H1 (cell line): ENCODE measurements at regions not wholly inside any gene's neighbourhood (a gene's known extent, or its start where the extent isn't known, plus 50 kb on each side); places are given as distances from the start of the nearest gene placed in this dataset.

ENCODE experiments used
- CTCF ChIA-PET: fragments of 300-600 bp; sonication (Branson Sonifier 250); formaldehyde crosslinking; loops from one replicate; lab custom pipeline; 2021; ENCODE audit not compliant: partially characterized antibody; lab: Charles Lee
- POLR2A ChIA-PET: fragments of 300-600 bp; sonication (Branson Sonifier 250); formaldehyde crosslinking; loops from one replicate; lab custom pipeline; 2021; ENCODE audit warnings: inconsistent platforms; ENCODE audit not compliant: partially characterized antibody; lab: Charles Lee
- DNase-seq, 2 experiments: peaks; one replicate each; pipeline versions ENCODE4 v3.0.0 to v3.0.0-alpha.2; 2010 to 2022; ENCODE audit warnings: low spot score in 2 of 2, low read depth in 1 of 2, mixed read lengths in 1 of 2
- FAIRE-seq: peaks from 2 replicates; lab custom pipeline; 2011; peaks lifted over from hg19 to GRCh38; lab: Jason Lieb, UNC
- H2AFZ ChIP-seq: 2 replicates; pipeline ENCODE4 v1.8.1; 2012; ENCODE audit warnings: low read length, inconsistent platforms
- H2AK5ac ChIP-seq: 2 replicates; pipeline ENCODE4 v1.6.1; 2013; ENCODE audit warnings: low read depth, low read length
- H2BK120ac ChIP-seq: replicated peaks from 2 replicates; pipeline ENCODE3; 2013; ENCODE audit warnings: low read depth, low read length, inconsistent platforms
- H2BK12ac ChIP-seq: 2 replicates; pipeline ENCODE4 v1.6.1; 2013; ENCODE audit warnings: low read depth, low read length
- H2BK15ac ChIP-seq: 2 replicates; pipeline ENCODE4 v1.6.1; 2013; ENCODE audit warnings: low read length
- H2BK20ac ChIP-seq: 2 replicates; pipeline ENCODE4 v1.6.1; 2013; ENCODE audit warnings: low read length
- H2BK5ac ChIP-seq: 2 replicates; pipeline ENCODE4 v1.6.1; 2013; ENCODE audit warnings: low read depth, low read length
- H3K14ac ChIP-seq: 2 replicates; pipeline ENCODE4 v1.6.1; 2013; ENCODE audit warnings: inconsistent platforms; ENCODE audit not compliant: insufficient read length
- H3K18ac ChIP-seq: 2 replicates; pipeline ENCODE4 v1.6.1; 2013; ENCODE audit warnings: low read length; ENCODE audit errors: extremely low read depth
- H3K23ac ChIP-seq: 2 replicates; pipeline ENCODE4 v1.6.1; 2013; ENCODE audit warnings: inconsistent platforms; ENCODE audit not compliant: insufficient read length
- H3K23me2 ChIP-seq: 2 replicates; pipeline ENCODE4 v1.6.1; 2013; ENCODE audit warnings: low read depth, low read length
- H3K27ac ChIP-seq: 2 replicates; pipeline ENCODE4 v1.6.1; 2011; ENCODE audit warnings: low read depth, low read length, inconsistent platforms
- H3K27me3 ChIP-seq, 4 experiments: replicated peaks in 1 of 4; 1 replicate in 1 of 4; 2 replicates in 3 of 4; pipeline versions ENCODE4 v1.6.1 to v1.8.1; 2011 to 2013; ENCODE audit warnings: low read length in 3 of 4, mild to moderate bottlenecking in 3 of 4, inconsistent platforms in 2 of 4, mixed read lengths in 2 of 4, moderate library complexity in 1 of 4; ENCODE audit not compliant: control insufficient read depth in 3 of 4, insufficient read depth in 3 of 4; ENCODE audit errors: extremely low read depth in 1 of 4
- H3K36me3 ChIP-seq, 4 experiments: 2 replicates each; pipeline versions ENCODE4 v1.6.1 to v1.8.1; 2011 to 2013; ENCODE audit warnings: mild to moderate bottlenecking in 4 of 4, low read length in 3 of 4, moderate library complexity in 2 of 4, control low read depth in 1 of 4, inconsistent platforms in 1 of 4; ENCODE audit not compliant: insufficient read depth in 4 of 4, control insufficient read depth in 2 of 4
- H3K4ac ChIP-seq: replicated peaks from 2 replicates; pipeline ENCODE3; 2013; ENCODE audit warnings: low read length, low read depth, mixed read lengths, inconsistent platforms; ENCODE audit not compliant: insufficient read length
- H3K4me1 ChIP-seq, 4 experiments: replicated peaks in 1 of 4; 1 replicate in 1 of 4; 2 replicates in 3 of 4; pipeline versions ENCODE4 v1.6.1 to v1.8.1; 2011 to 2013; ENCODE audit warnings: low read length in 3 of 4, inconsistent platforms in 2 of 4, mixed read lengths in 1 of 4; ENCODE audit not compliant: insufficient read depth in 4 of 4, control insufficient read depth in 3 of 4
- H3K4me2 ChIP-seq, 2 experiments: 2 replicates each; pipeline versions ENCODE4 v1.6.1 to v1.8.1; 2011 to 2013; ENCODE audit warnings: low read depth in 2 of 2, low read length in 2 of 2, control low read depth in 1 of 2, inconsistent platforms in 1 of 2, mild to moderate bottlenecking in 1 of 2; ENCODE audit not compliant: insufficient read depth in 1 of 2
- H3K4me3 ChIP-seq, 4 experiments: fragments of 200-600, 300-600 bp in 1 of 4; sonication (generic), shearing (Covaris generic), sonication (Bioruptor Twin) in 1 of 4; 2 replicates each; pipeline versions ENCODE4 v1.5.1 to v1.8.1; 2011 to 2016; ENCODE audit warnings: low read length in 4 of 4, low read depth in 3 of 4, control low read depth in 2 of 4, inconsistent platforms in 2 of 4, mild to moderate bottlenecking in 2 of 4, mixed read lengths in 1 of 4, moderate library complexity in 1 of 4; ENCODE audit not compliant: insufficient read depth in 2 of 4; ENCODE audit errors: extremely low read depth in 1 of 4
- H3K56ac ChIP-seq: replicated peaks from 2 replicates; pipeline ENCODE3; 2013; ENCODE audit warnings: low read depth, mild to moderate bottlenecking, mixed read lengths, low read length, inconsistent platforms; ENCODE audit not compliant: insufficient read length
- H3K79me1 ChIP-seq: 2 replicates; pipeline ENCODE4 v1.6.1; 2013; ENCODE audit warnings: low read depth, low read length, control low read depth
- H3K79me2 ChIP-seq, 2 experiments: 2 replicates each; pipeline versions ENCODE4 v1.6.1 to v1.8.1; 2012 to 2013; ENCODE audit warnings: low read length in 2 of 2, mild to moderate bottlenecking in 2 of 2, inconsistent platforms in 1 of 2; ENCODE audit not compliant: insufficient read depth in 2 of 2, control insufficient read depth in 1 of 2
- H3K9ac ChIP-seq, 4 experiments: replicated peaks in 1 of 4; 1 replicate in 1 of 4; 2 replicates in 3 of 4; pipeline versions ENCODE4 v1.6.1 to v1.8.1; 2011 to 2013; ENCODE audit warnings: low read depth in 3 of 4, low read length in 3 of 4, control low read depth in 2 of 4, mild to moderate bottlenecking in 2 of 4, moderate library complexity in 2 of 4, inconsistent platforms in 1 of 4; ENCODE audit errors: extremely low read depth in 1 of 4
- H3K9me3 ChIP-seq, 2 experiments: 2 replicates each; pipeline versions ENCODE4 v1.6.1 to v1.8.1; 2012 to 2013; ENCODE audit warnings: mild to moderate bottlenecking in 2 of 2, moderate library complexity in 2 of 2, control low read depth in 1 of 2, inconsistent platforms in 1 of 2, low read depth in 1 of 2, low read length in 1 of 2, mixed read lengths in 1 of 2; ENCODE audit not compliant: insufficient read depth in 2 of 2
- H4K20me1 ChIP-seq, 2 experiments: replicated peaks in 1 of 2; 2 replicates each; pipeline versions ENCODE3 to v1.8.1; 2011 to 2013; ENCODE audit warnings: inconsistent platforms in 2 of 2, low read length in 2 of 2, mild to moderate bottlenecking in 1 of 2; ENCODE audit not compliant: insufficient read depth in 2 of 2, control insufficient read depth in 1 of 2
- H4K5ac ChIP-seq: 2 replicates; pipeline ENCODE4 v1.6.1; 2013; ENCODE audit warnings: low read length, low read depth, mixed read lengths, inconsistent platforms; ENCODE audit not compliant: insufficient read length
- H4K8ac ChIP-seq: 2 replicates; pipeline ENCODE4 v1.8.0; 2013; ENCODE audit warnings: mild to moderate bottlenecking, moderate library complexity, low read length, inconsistent platforms; ENCODE audit not compliant: insufficient read depth; ENCODE audit errors: extremely low read depth
- H4K91ac ChIP-seq: replicated peaks from 2 replicates; pipeline ENCODE3; 2013; ENCODE audit warnings: low read length, mixed read lengths, inconsistent platforms; ENCODE audit not compliant: insufficient read length
- KDM1A ChIP-seq: fragments of 200-600, 300-600 bp; sonication (generic); IDR thresholded peaks from 2 replicates; pipeline ENCODE4 v1.7.1; 2016; ENCODE audit warnings: mild to moderate bottlenecking, low read length, borderline replicate concordance
- KDM4A ChIP-seq: IDR thresholded peaks from one replicate; pipeline ENCODE4 v1.7.1; 2012; ENCODE audit warnings: low read depth, mild to moderate bottlenecking, moderate library complexity, low read length, inconsistent platforms; ENCODE audit not compliant: severe bottlenecking
- RXRA ChIP-seq: IDR thresholded peaks from 2 replicates; pipeline ENCODE4 v1.6.1; 2011; ENCODE audit warnings: low read depth, mild to moderate bottlenecking, low read length, moderate library complexity; ENCODE audit not compliant: insufficient read depth
- SAP30 ChIP-seq: fragments of 300-600 bp; sonication (generic); IDR thresholded peaks from 2 replicates; pipeline ENCODE4 v1.7.1; 2012; ENCODE audit warnings: low read length, moderate library complexity, mild to moderate bottlenecking, inconsistent platforms; ENCODE audit not compliant: insufficient read depth, insufficient replicate concordance
- WGBS, 2 experiments: shearing (Covaris generic) in 1 of 2; methylation state at CpG; one replicate each; pipeline versions ENCODE4 v1.1.6 to v1.1.7; 2013 to 2015; ENCODE audit warnings: low lambda C conversion rate in 2 of 2, mixed read lengths in 2 of 2, inconsistent platforms in 1 of 2, low coverage in 1 of 2, missing lambda C conversion rate in 1 of 2; ENCODE audit not compliant: insufficient replicate concordance in 2 of 2, insufficient coverage in 1 of 2, insufficient read length in 1 of 2; ENCODE audit errors: extremely low coverage in 1 of 2, missing lambda C conversion rate in 1 of 2; 5-methylcytosine and 5-hydroxymethylcytosine counted together

GRCh38 chr13:59441596-59442280, 722.0 kb downstream of the DIAPH3 start:
- Histone ChIP-seq H2BK120ac (no peak overlapping the region), H3K79me1 (no peaks in the 10 kb centered on the region), H3K4me1 (peaks cover 0 to 2% (median 0%) of the 10 kb centered on the region in 4 experiments; a peak in 1 of 7 replicates), H4K91ac (no peak overlapping the region), H3K23me2 (no peaks in the 10 kb centered on the region), H3K9ac (no peak overlapping the region), H4K8ac (no peak overlapping the region), H2BK5ac (no peak overlapping the region; the same call in 1 of the 2 replicates), H4K5ac (no peak overlapping the region), H3K4me3 (no peak overlapping the region), H2BK12ac (peak overlapping the region; percentile 81; the same call in 1 of the 2 replicates), H4K20me1 (no peaks in the 10 kb centered on the region), H3K4ac (no peak overlapping the region), H3K9me3 (peaks cover 0 to 7% of the 10 kb centered on the region in 2 experiments; a peak in 1 of 4 replicates), H3K27ac (no peak overlapping the region), H2AFZ (no peak overlapping the region), H2AK5ac (peak overlapping the region; percentile 99), H3K79me2 (no peaks in the 10 kb centered on the region), H3K4me2 (no peak overlapping the region; a peak in 1 of 4 replicates), H2BK20ac (peak overlapping the region; percentile 94; the same call in 1 of the 2 replicates), H3K36me3 (no peaks in the 10 kb centered on the region; a peak in 1 of 8 replicates), H3K14ac (no peak overlapping the region), H3K27me3 (no peaks in the 10 kb centered on the region; a peak in 1 of 7 replicates), H3K18ac (no peak overlapping the region), H3K23ac (no peak overlapping the region), H2BK15ac (peak overlapping the region; percentile 89), H3K56ac (no peak overlapping the region)
- TF ChIP-seq KDM1A (no peak), SAP30 (no peak), KDM4A (no peak), RXRA (no peak)
- ChIA-PET CTCF (interaction anchor here (1.0 to 3.7 kb wide), 2 partner anchors 51 to 179 kb away, joined by 3 to 16 read pairs; no protein-coding TSS in a partner anchor), POLR2A (interaction anchor here (1.2 kb wide), 1 partner anchor 11 kb away, joined by 3 read pairs; no protein-coding TSS in a partner anchor)
- WGBS, 2 experiments, result 86% methylated on average over 7 of the region's 7 CpGs; no CpG with 5 or more reads in 1 of the 2 experiments
- no peak for DNase-seq
- FAIRE-seq, result no peak
